ENCODE measurements at regions not wholly inside any gene's neighbourhood (a gene's known extent, or its start where the extent isn't known, plus 50 kb on each side); places are given as distances from the start of the nearest gene placed in this dataset.

- no peak for TF ChIP-seq CTCF (conservative IDR thresholded peaks at IDR 0.05 in 1 of 2, IDR thresholded peaks at IDR 0.05 in 1 of 2; ENCODE audit: extremely low read depth in 1 of 2, insufficient read depth in 1 of 2, low read depth in 1 of 2, low read length in 2 of 2)
- no peak for TF ChIP-seq EZH2 (IDR thresholded peaks at IDR 0.05; ENCODE audit: borderline replicate concordance, low read length)
Observed at GRCh38 chr20:40493071-40493470, 196.0 kb downstream of the MAFB start.
